ENCODE measurements at regions not wholly inside any gene's neighbourhood (a gene's known extent, or its start where the extent isn't known, plus 50 kb on each side); places are given as distances from the start of the nearest gene placed in this dataset.
A peak's percentile ranks its signal among the peaks of the same experiment; 100 is the strongest.

GRCh38 chr11:128283451-128283850 is 303.9 kb downstream of the ETS1 start:
- no peak overlapping the region for H4K5ac ChIP-seq (ENCODE audit: low read depth, low read length)
- no peak overlapping the region for H3K23ac ChIP-seq (ENCODE audit: low read depth, low read length)
- H4K20me1 ChIP-seq (ENCODE audit: insufficient read depth, low read length): no peaks in the 10 kb centered on the region
- H2AK9ac ChIP-seq (replicated peaks; ENCODE audit: low read depth, low read length, poor library complexity): no peak overlapping the region
- in situ Hi-C loops (cut with MboI; ENCODE audit: low sequenced_read_pairs) (loop anchor here (10.0 kb wide), 2 partner anchors 249 to 551 kb away; no protein-coding TSS in a partner anchor), dilution Hi-C loops (cut with HindIII; ENCODE audit: low sequenced_read_pairs, unreplicated experiment) (no loop called here), intact Hi-C loops (cut with micrococcal nuclease) (no loop called here)
- H3K9me1 ChIP-seq (ENCODE audit: insufficient read depth, low read length): no peaks in the 10 kb centered on the region
- H2BK5ac ChIP-seq (ENCODE audit: low read depth, low read length, poor library complexity, severe bottlenecking): no peak overlapping the region
- ChIA-PET CTCF (interaction anchor here (0.7 to 1.9 kb wide), 6 partner anchors 10 to 1352 kb away, joined by 3 to 7 read pairs (median 4); no protein-coding TSS in a partner anchor), POLR2A (ENCODE audit: unreplicated experiment) (interaction anchor here (0.6 kb wide), 1 partner anchor 364 kb away, joined by 3 read pairs; no protein-coding TSS in a partner anchor)
- no peak overlapping the region for H3K56ac ChIP-seq (ENCODE audit: extremely low read depth, insufficient read depth, low read length)
- H3K36me3 ChIP-seq (ENCODE audit: control insufficient read depth, insufficient read depth, low read length): no peaks in the 10 kb centered on the region
- no peak overlapping the region for H3K27ac ChIP-seq (ENCODE audit: insufficient read depth, low read length)
- peak; percentile 59 for DNase-seq
- BruUV-seq (replicated peaks): no TSS peak
- no peak overlapping the region for H3K4ac ChIP-seq (ENCODE audit: low read depth, low read length)
- H3K18ac ChIP-seq (ENCODE audit: low read depth, low read length): no peak overlapping the region
- H2AFZ ChIP-seq (replicated peaks; ENCODE audit: low read length, poor library complexity): no peak overlapping the region
- no peak overlapping the region for H4K91ac ChIP-seq (ENCODE audit: insufficient read depth, low read depth, low read length)
- no peak overlapping the region for H3K14ac ChIP-seq (replicated peaks; ENCODE audit: low read depth, low read length)
- H3K9me3 ChIP-seq (ENCODE audit: control insufficient read depth, insufficient read depth, low read length): no peaks in the 10 kb centered on the region
- peaks cover 1% of the 10 kb centered on the region; the same call in 1 of the 2 replicates for H3K27me3 ChIP-seq (ENCODE audit: control insufficient read depth, insufficient read depth, low read length)
- no peak overlapping the region for H4K8ac ChIP-seq (ENCODE audit: low read depth in 2 of 2, low read length in 2 of 2)
- TF ChIP-seq RFX5 (IDR thresholded peaks at IDR 0.05; ENCODE audit: low read depth, low read length) (no peak), NFE2L2 (IDR thresholded peaks at IDR 0.05; ENCODE audit: low read depth, low read length) (no peak), MAZ (IDR thresholded peaks at IDR 0.05; ENCODE audit: borderline replicate concordance, low read depth, low read length) (no peak), CTCF (conservative IDR thresholded peaks at IDR 0.05; ENCODE audit: low read depth, low read length) (no peak), CEBPB (IDR thresholded peaks at IDR 0.05; ENCODE audit: low read depth, low read length) (no peak), MAFK (IDR thresholded peaks at IDR 0.05; ENCODE audit: low read depth, low read length) (no peak), USF2 (IDR thresholded peaks at IDR 0.05; ENCODE audit: low read depth, low read length) (no peak), BHLHE40 (IDR thresholded peaks at IDR 0.05; ENCODE audit: low read depth, low read length) (no peak), MXI1 (IDR thresholded peaks at IDR 0.05; ENCODE audit: borderline replicate concordance, low read depth, low read length) (no peak), ELK1 (IDR thresholded peaks at IDR 0.05; ENCODE audit: borderline replicate concordance, low read depth, low read length) (no peak), CHD1 (IDR thresholded peaks at IDR 0.05; ENCODE audit: low read depth, low read length) (no peak), RAD21 (IDR thresholded peaks at IDR 0.05; ENCODE audit: low read length) (no peak), SMC3 (IDR thresholded peaks at IDR 0.05; ENCODE audit: low read depth, low read length) (no peak)
- WGBS, 2 experiments (ENCODE audit: extremely low coverage in 2 of 2, insufficient read length in 1 of 2): no CpG with 5 or more reads among the region's 1 CpG
- H3K79me1 ChIP-seq (ENCODE audit: low read depth in 1 of 2, low read length in 2 of 2): no peaks in the 10 kb centered on the region
- no peak overlapping the region for H2BK120ac ChIP-seq (ENCODE audit: low read depth, low read length)
- H2AK5ac ChIP-seq (ENCODE audit: low read depth, low read length): no peak overlapping the region
- H3K4me3 ChIP-seq (ENCODE audit: insufficient read depth, low read depth, low read length): no peak overlapping the region
- peak; percentile 60; the same call in 1 of the 2 replicates for ATAC-seq (ENCODE audit: low read depth)
- no peak overlapping the region for H3K4me2 ChIP-seq (ENCODE audit: low read depth, low read length)
- no peak overlapping the region for H2BK15ac ChIP-seq (ENCODE audit: low read depth, low read length)
- H3K4me1 ChIP-seq (ENCODE audit: control insufficient read depth, insufficient read depth, low read length): no peaks in the 10 kb centered on the region
- H3K9ac ChIP-seq (ENCODE audit: low read depth, low read length): no peak overlapping the region
- H2BK20ac ChIP-seq (ENCODE audit: low read depth, low read length): no peak overlapping the region
